ENCODE measurements at regions not wholly inside any gene's neighbourhood (a gene's known extent, or its start where the extent isn't known, plus 50 kb on each side); places are given as distances from the start of the nearest gene placed in this dataset.

- DNase-seq (ENCODE audit: low spot score): no peak
Measured at GRCh38 chr6:166842607-166843006, 113.7 kb downstream of the RNASET2 start.

GRCh38 chr6:166841216-166841615 lies 115.1 kb downstream of the RNASET2 start:
- DNase-seq (ENCODE audit: low spot score): no peak

GRCh38 chr6:166839569-166839968 lies 116.8 kb downstream of the RNASET2 start:
- no peak for DNase-seq (ENCODE audit: low spot score)

GRCh38 chr6:166838987-166839386 lies 117.4 kb downstream of the RNASET2 start:
- no peak for DNase-seq (ENCODE audit: low spot score)

- DNase-seq (ENCODE audit: low spot score): no peak
Measured at GRCh38 chr6:166836785-166837718, 119.3 kb downstream of the RNASET2 start.

GRCh38 chr6:166834049-166834448 lies 122.3 kb downstream of the RNASET2 start:
- no peak for DNase-seq (ENCODE audit: low spot score)

GRCh38 chr6:166830891-166831363 lies 125.4 kb downstream of the RNASET2 start:
- no peak for DNase-seq (ENCODE audit: low spot score)

- DNase-seq (ENCODE audit: low spot score): no peak
Measured at GRCh38 chr6:166830185-166830890, 126.0 kb downstream of the RNASET2 start.

- DNase-seq (ENCODE audit: low spot score): no peak
Measured at GRCh38 chr6:166826264-166826663, 130.1 kb downstream of the RNASET2 start.

- DNase-seq (ENCODE audit: low spot score): no peak
Measured at GRCh38 chr6:166825553-166826145, 130.7 kb downstream of the RNASET2 start.

GRCh38 chr6:166824880-166825250 lies 131.5 kb downstream of the RNASET2 start:
- no peak for DNase-seq (ENCODE audit: low spot score)

GRCh38 chr6:166824146-166824879 lies 132.0 kb downstream of the RNASET2 start:
- no peak for DNase-seq (ENCODE audit: low spot score)

- no peak for DNase-seq (ENCODE audit: low spot score)
Measured at GRCh38 chr6:166822609-166823008, 133.7 kb downstream of the RNASET2 start.

- DNase-seq (ENCODE audit: low spot score): no peak
Measured at GRCh38 chr6:166820483-166820882, 135.9 kb downstream of the RNASET2 start.

GRCh38 chr6:166820070-166820469 lies 136.3 kb downstream of the RNASET2 start:
- no peak for DNase-seq (ENCODE audit: low spot score)

- no peak for DNase-seq (ENCODE audit: low spot score)
Measured at GRCh38 chr6:166815629-166816028, 140.7 kb downstream of the RNASET2 start.

- no peak for DNase-seq (ENCODE audit: low spot score)
Measured at GRCh38 chr6:166814390-166814789, 142.0 kb downstream of the RNASET2 start.

- no peak for DNase-seq (ENCODE audit: low spot score)
Measured at GRCh38 chr6:166813461-166813860, 142.9 kb downstream of the RNASET2 start.

GRCh38 chr6:166810864-166811263 lies 145.5 kb downstream of the RNASET2 start:
- no peak for DNase-seq (ENCODE audit: low spot score)

- DNase-seq (ENCODE audit: low spot score): no peak
Measured at GRCh38 chr6:166809721-166810120, 146.6 kb downstream of the RNASET2 start.

GRCh38 chr6:166806962-166807757 lies 149.2 kb downstream of the RNASET2 start:
- DNase-seq (ENCODE audit: low spot score): no peak
